ENCODE measurements at regions not wholly inside any gene's neighbourhood (a gene's known extent, or its start where the extent isn't known, plus 50 kb on each side); places are given as distances from the start of the nearest gene placed in this dataset.

GRCh38 chr4:100657187-100657586 is 139.4 kb upstream of the EMCN start:
- TF ChIP-seq CTCF (conservative IDR thresholded peaks at IDR 0.05; ENCODE audit: low read depth, low read length) (no peak), EZH2phosphoT487 (IDR thresholded peaks at IDR 0.05; ENCODE audit: borderline replicate concordance, low read length) (no peak), EZH2 (IDR thresholded peaks at IDR 0.05; ENCODE audit: low read length, unreplicated experiment) (no peak)
